Esophagus muscularis mucosa (tissue), 4 donors: ENCODE measurements at regions not wholly inside any gene's neighbourhood (a gene's known extent, or its start where the extent isn't known, plus 50 kb on each side); places are given as distances from the start of the nearest gene placed in this dataset.

ENCODE experiments used
- EP300 ChIP-seq: sonication (generic); formaldehyde crosslinking; IDR thresholded peaks from one replicate; pipeline ENCODE4 v1.6.1; 2017; ENCODE audit warnings: antibody characterized with exemption
- POLR2A ChIP-seq: fragments of 450-650 bp; IDR thresholded peaks from one replicate; pipeline ENCODE4 v1.6.1; 2017; ENCODE audit warnings: antibody characterized with exemption, moderate library complexity, mild to moderate bottlenecking, low read depth
- POLR2AphosphoS5 ChIP-seq, 2 donors: sonication (generic); formaldehyde crosslinking; IDR thresholded peaks; one replicate each; pipeline ENCODE4 v1.6.1; 2017; ENCODE audit warnings: antibody characterized with exemption in 2 of 2
- TF ChIP-seq, protein P1 (sequence below), 3 experiments: fragments of 200-600 bp in 2 of 3; fragments of 450-650 bp in 1 of 3; sonication (generic) in 2 of 3; IDR thresholded peaks; one replicate each; pipeline ENCODE4 v1.5.1; 2017 to 2019; ENCODE audit warnings: antibody characterized with exemption in 3 of 3, mild to moderate bottlenecking in 2 of 3, moderate library complexity in 1 of 3

DNA sequence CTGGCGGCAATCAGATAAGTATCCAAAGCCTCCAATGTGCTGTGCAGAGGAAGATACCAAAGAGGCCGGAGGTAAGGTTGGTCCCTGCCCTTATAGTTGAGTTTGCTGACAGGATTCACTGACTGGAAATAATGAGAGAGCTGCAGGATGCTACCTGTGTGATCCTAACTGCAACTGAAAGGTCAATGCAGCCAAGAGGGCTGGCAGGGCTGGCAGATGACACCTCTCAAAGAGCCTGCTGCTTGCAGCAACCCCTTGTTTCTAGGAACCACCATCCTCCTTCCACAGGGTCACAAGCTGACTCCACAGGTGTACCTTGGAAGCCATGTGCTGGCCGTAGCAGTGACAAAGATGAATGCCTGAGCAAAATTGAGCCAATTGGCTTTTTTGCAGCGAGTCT is 348.1 kb downstream of the DDX10 start:
- TF ChIP-seq, protein P1, sequence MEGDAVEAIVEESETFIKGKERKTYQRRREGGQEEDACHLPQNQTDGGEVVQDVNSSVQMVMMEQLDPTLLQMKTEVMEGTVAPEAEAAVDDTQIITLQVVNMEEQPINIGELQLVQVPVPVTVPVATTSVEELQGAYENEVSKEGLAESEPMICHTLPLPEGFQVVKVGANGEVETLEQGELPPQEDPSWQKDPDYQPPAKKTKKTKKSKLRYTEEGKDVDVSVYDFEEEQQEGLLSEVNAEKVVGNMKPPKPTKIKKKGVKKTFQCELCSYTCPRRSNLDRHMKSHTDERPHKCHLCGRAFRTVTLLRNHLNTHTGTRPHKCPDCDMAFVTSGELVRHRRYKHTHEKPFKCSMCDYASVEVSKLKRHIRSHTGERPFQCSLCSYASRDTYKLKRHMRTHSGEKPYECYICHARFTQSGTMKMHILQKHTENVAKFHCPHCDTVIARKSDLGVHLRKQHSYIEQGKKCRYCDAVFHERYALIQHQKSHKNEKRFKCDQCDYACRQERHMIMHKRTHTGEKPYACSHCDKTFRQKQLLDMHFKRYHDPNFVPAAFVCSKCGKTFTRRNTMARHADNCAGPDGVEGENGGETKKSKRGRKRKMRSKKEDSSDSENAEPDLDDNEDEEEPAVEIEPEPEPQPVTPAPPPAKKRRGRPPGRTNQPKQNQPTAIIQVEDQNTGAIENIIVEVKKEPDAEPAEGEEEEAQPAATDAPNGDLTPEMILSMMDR (IDR thresholded peaks at IDR 0.05) = no peak
- TF ChIP-seq POLR2AphosphoS5 (IDR thresholded peaks at IDR 0.05) = no peak
- TF ChIP-seq POLR2A = no peak
- no peak for TF ChIP-seq EP300
